GM12874 (cell line): ENCODE measurements at regions not wholly inside any gene's neighbourhood (a gene's known extent, or its start where the extent isn't known, plus 50 kb on each side); places are given as distances from the start of the nearest gene placed in this dataset.

ENCODE experiments used
- TF ChIP-seq, protein P1 (sequence below): IDR thresholded peaks from 2 replicates; pipeline ENCODE4 v1.5.1; 2011; ENCODE audit warnings: low read depth, mild to moderate bottlenecking, control low read depth, low read length, moderate library complexity; ENCODE audit not compliant: insufficient read depth

DNA sequence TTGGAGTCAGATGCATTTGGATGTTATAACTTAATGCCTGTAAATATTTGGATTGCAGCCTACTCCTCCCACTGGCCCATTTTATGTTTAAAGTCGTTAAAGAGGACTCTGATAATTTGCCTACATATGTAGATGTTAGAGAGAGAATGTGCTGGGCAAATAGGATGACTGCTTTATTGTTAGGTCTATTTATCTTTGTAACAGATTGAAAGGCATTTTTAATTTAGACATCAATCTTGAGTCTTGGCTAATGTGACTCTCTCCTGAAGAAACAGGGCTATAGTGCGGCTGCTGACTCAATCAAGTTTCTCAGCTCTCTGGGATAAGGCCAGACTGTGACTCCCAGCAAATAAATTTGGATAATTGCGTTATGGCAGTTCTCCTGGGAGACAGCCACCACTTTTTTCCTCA lies 1101.4 kb downstream of the CBLN2 start:
- TF ChIP-seq, protein P1, sequence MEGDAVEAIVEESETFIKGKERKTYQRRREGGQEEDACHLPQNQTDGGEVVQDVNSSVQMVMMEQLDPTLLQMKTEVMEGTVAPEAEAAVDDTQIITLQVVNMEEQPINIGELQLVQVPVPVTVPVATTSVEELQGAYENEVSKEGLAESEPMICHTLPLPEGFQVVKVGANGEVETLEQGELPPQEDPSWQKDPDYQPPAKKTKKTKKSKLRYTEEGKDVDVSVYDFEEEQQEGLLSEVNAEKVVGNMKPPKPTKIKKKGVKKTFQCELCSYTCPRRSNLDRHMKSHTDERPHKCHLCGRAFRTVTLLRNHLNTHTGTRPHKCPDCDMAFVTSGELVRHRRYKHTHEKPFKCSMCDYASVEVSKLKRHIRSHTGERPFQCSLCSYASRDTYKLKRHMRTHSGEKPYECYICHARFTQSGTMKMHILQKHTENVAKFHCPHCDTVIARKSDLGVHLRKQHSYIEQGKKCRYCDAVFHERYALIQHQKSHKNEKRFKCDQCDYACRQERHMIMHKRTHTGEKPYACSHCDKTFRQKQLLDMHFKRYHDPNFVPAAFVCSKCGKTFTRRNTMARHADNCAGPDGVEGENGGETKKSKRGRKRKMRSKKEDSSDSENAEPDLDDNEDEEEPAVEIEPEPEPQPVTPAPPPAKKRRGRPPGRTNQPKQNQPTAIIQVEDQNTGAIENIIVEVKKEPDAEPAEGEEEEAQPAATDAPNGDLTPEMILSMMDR, result no peak

DNA sequence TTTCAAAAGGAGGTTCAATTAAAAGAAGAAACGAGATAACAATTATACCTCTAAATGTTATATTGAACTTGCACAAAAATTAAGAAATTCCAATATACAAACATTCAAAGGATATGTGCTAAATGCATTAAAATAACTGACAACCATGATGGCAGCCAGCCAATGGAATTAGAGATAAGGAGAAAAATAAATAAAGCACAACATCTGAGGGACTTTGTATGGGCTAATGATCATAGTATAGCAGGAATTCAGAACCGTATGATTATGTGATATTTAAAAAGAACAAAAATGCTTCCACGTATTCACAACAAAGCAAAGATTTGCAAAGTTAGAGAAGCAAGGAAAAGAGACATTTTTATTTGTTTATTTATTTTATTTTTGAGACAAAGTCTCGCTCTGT lies 1103.0 kb downstream of the CBLN2 start:
- TF ChIP-seq, protein P1, result no peak

DNA sequence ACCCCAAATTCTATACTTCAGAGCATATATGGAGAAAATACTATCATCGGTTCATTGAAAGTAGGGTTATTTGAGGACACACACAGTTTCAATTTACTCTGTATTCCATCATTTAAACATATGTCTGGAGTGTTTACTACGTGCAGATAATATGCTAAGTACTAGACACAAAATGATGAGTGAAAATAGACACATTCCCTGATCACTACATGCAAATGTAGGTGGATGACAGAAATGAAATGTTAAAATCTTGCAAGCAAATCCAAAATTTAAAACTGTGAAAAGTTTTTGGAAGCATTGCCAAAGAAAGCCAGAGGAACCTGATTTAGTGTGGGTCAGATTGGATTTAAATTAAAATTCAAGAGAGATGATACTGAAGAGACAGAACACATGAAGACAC lies 1106.6 kb downstream of the CBLN2 start:
- TF ChIP-seq, protein P1, result no peak

DNA sequence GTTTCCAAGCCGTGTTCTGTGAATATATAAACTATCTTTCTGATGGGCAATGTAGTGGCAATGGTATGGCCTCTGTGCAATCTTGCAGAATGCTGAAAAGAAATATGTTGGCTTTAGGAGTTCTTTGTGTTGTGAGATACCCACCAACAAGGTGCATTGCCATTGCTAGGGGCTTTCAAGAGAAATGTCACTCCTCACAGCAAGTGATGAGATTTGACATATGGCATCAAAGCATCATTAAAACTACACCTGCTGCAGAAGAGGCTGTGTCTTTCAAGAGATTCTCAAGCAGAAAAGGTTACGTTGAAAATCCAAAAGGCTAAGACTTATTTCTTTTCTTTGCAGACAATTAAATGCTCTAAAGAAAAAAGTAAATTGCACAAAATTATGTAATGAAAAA lies 1110.8 kb downstream of the CBLN2 start:
- TF ChIP-seq, protein P1, result no peak

DNA sequence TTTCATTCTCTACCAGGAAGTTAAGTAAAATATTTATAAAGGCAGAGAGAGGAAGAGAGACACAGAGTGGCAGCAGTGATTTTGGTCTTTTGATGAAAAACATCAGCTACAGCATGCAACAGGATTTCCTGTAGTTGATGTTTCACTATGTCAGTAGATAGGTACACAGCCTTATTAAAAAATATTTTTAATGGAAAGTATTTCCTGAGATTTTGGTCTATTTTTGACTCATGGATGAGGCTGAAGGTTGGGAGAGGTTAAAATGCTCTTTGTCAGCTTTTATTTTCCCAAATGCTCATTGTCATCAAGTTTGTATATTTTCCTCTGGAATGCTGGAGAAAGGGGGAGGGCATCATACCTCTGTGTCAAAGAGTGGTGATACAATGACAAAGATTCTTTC lies 1112.5 kb downstream of the CBLN2 start:
- TF ChIP-seq, protein P1, result no peak

DNA sequence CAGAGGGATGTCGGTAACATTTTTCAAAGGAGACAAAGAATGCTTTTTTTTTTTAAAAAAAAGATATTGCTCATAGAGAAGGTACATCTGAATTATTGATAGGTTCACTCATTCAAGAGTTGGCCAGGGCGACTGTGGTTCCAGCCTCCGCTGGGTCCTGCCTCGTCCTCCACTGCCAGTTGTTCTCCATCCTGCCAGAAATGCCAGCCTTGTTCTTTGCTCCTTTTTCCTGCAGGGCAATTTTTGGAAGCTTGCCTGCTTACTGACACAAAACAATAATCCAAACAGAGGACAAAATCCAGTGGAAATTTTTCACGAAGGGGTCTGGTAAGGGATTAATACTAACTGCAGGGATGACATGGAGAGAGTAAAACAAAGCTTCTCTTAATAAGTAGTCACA lies 1113.0 kb downstream of the CBLN2 start:
- TF ChIP-seq, protein P1, result no peak

DNA sequence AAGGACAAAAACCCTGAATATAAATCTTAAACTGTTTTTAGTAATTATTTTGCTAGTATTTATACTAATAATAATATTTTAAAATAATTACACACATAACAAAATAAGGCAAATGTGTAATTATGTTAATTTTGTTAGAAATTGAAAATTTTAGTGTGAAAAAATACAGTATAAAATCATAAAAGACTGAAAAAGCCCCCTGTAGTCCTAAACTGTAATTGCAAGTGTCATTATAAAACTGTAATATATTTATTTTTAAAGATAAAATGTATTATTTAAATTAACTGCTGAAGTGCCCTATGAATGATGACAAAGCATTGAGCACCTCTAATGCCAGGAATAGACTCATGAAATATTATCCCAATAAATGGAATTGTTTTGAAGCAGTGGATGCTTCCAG lies 1117.7 kb downstream of the CBLN2 start:
- TF ChIP-seq, protein P1, result no peak
